A172 (cell line): ENCODE measurements at regions not wholly inside any gene's neighbourhood (a gene's known extent, or its start where the extent isn't known, plus 50 kb on each side); places are given as distances from the start of the nearest gene placed in this dataset.

Source experiments
- DNase-seq: peaks from one replicate; pipeline ENCODE4 v3.0.0-alpha.2; 2015; ENCODE audit warnings: low spot score

GRCh38 chr2:67234440-67234839, 162.7 kb upstream of the ETAA1 start:
- DNase-seq: peak; percentile 39

- DNase-seq: no peak
These were observed 159.8 kb upstream of the ETAA1 start for GRCh38 chr2:67237288-67237687.

DNA sequence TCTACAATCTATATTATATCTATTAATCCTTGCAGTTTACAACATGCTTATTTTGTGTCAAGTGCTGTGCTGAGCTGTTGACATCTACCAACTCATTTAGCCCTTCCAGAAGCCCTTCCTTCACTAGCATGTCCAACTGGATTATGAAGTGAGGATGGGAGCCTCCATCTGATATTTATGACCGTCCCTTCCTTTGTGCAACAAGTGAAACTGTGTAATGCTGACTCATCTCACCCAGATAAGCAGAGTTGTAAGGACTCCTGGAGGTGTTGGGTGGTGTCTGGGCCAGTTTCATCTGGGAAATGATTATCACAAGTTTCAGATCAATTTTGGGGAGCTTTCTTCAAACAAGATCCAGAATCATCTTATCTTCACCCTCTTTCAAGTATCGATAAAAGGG, 156.6 kb upstream of the ETAA1 start:
- peak; percentile 26 for DNase-seq

DNA sequence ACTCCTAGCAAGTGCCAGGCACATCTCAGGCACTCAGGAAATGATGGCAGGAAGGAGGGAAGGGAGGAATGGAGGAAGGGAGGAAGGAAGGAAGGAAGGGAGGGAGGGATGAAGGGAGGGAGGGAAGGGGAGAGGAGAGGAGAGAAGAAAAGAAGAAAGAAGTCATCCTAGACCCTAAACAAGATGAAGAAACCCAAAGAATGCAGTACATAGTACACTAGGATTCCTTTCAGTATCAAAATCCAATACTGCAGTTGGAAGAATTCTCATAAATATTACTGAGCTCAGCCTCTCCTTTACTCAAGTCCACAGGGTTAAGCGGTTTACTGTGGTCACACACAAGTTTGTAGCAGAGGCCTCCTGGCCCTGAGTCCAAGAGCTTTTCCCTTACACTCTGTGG, 155.7 kb upstream of the ETAA1 start:
- DNase-seq: no peak

DNA sequence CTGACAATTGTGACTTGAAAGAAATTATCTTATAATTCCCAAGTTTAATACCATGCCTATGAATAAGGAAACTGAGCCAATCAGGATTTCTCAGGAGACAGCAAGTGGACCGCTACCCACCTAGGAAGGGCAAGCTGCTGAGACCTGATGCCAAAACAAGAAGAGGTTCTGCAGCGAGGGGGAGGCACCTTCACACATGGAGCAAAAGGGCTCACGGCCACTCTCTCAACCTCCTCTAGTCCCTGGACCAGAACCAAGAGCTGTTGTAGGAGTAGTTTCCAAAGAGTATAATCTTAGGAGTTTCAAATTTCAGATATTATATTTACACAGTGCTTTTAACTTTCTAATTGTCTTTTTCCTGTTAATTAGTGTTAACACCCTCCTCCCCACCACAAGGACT, 154.7 kb upstream of the ETAA1 start:
- DNase-seq: no peak

DNA sequence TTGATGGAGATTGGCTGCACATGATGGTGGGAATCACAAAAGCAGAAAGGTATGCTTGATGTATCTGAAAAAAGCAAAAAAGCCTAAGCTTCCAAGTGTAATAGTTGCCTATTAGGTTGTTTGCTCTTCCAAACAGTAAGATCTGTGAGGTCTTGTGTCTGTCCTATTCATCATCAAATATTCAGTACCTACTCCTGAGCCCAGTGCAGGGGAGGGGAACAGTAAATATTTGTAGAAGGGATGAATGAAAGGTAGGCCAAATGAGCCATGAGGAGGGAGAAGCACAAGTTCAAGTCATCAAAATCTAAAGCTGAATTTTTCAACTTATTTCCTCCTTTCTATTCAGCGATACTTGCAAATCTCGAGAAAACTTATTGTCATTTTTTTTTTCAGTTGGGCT, 153.2 kb upstream of the ETAA1 start:
- no peak for DNase-seq

DNA sequence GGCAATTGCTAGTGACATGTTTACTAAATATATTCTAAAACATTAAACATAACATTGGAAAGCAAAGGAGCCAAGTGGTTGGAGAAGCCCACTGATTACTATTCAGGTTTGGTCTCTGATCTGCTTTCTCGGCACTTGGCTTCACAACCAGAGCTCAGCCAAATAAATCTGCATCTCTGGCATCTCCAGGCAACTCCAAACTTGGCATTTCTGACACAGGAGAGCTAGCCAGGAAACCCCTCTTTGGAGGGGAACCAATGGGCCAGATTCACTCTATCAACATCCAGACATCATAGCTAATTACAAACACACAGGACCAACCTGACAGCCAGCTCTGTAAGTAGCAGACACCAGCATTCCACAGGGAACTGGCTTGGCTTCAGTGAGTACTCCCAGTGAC, 150.3 kb upstream of the ETAA1 start:
- no peak for DNase-seq

- no peak for DNase-seq
These were observed 145.4 kb upstream of the ETAA1 start for GRCh38 chr2:67251741-67252140.

- DNase-seq: peak; percentile 11
These were observed 141.1 kb upstream of the ETAA1 start for GRCh38 chr2:67255933-67256615.

- no peak for DNase-seq
These were observed 140.2 kb upstream of the ETAA1 start for GRCh38 chr2:67256892-67257291.

DNA sequence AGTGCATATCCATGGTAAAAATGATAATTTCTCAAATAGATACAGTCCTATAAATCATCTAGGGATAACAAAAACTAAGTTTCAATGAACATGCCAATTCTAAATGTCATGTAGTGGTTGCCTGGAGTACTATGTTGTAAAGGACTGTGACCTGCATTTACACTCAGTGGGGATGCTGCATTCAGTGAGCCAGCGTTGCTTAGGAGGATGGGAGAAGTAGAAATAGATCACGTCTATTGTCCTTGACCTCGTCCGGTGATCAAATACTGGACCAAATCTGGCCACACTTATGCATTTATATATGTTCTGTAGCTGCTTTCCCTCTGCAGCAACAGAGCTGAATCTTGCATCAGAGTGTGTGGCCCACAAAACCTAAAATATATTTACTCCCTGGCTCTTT, 139.0 kb upstream of the ETAA1 start:
- DNase-seq: no peak

- DNase-seq: no peak
These were observed 138.3 kb upstream of the ETAA1 start for GRCh38 chr2:67258831-67259230.

DNA sequence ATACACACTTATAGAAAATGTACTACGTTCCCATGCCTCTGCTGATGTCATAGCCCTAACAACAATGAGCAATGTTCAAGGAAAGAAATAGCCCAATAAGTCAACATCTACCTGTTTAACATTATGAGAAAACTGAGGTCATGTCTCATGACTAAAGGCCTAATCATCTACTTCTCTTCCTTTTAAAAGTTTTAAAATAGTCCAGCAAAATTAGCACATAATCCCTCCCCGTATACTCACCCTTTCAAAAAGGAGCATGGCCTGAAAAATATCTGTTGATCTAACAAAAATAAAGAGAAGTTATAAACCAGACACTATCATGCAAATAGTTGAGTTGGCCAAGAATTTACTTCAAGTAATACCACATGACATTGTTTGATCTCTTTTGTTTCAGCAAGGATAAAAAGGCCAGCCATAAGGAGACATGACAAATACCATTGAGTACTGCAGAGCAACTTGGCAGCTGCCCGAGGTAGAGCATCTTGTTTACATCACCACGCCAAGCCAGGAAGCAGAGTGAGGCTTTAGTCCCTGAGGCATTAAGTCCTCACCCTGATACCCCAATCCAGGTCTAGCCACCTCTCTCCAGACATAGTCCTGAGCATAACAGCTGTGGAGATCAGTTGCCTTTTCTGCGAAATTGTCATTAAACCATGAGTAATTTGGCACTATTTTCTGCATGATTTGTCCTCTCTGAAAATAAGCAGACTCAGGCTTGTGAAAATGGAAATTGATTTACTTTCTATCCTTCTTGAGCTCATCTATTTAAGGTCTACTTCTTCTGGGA, 137.4 kb upstream of the ETAA1 start:
- DNase-seq: peak; percentile 89

- DNase-seq: peak; percentile 93
These were observed 136.5 kb upstream of the ETAA1 start for GRCh38 chr2:67260343-67261277.

DNA sequence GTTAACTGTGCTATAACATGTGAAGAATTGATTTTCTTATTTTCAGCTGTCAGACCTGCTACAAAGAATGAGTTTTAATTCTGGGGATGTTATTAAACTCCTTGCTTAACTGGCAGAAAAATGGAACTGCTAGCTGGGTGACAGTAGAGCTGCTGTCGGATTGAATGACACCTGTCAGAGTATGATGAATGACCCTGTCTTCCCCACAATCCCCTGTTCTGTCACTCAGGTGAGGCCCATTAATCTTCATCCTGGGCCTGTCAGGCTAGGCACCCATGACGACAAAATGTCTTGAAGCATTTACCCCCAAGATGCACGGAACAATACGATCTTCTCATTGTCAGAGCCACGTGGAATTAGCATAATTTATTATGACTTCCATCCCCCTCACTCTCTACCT, 129.9 kb upstream of the ETAA1 start:
- DNase-seq: no peak

- DNase-seq: peak; percentile 53
These were observed 128.3 kb upstream of the ETAA1 start for GRCh38 chr2:67268797-67269196.

DNA sequence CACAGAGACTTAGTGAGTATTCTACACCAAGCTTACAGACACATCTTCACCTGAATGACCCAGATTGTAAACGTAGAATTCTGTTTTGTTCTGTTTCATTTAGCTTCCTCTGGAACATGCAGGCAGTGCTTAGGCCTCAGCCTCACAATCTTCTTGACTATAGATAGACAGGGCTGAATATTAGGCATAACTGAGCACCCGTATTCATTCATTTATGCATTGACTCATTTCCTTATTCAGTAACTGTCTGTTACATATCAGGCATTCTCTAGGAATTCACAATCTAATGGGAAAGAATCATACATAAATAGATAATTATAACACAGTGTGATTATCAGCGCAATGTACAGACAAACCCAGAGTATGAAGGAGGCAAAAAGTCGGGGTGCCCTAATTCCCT, 124.9 kb upstream of the ETAA1 start:
- DNase-seq: no peak

DNA sequence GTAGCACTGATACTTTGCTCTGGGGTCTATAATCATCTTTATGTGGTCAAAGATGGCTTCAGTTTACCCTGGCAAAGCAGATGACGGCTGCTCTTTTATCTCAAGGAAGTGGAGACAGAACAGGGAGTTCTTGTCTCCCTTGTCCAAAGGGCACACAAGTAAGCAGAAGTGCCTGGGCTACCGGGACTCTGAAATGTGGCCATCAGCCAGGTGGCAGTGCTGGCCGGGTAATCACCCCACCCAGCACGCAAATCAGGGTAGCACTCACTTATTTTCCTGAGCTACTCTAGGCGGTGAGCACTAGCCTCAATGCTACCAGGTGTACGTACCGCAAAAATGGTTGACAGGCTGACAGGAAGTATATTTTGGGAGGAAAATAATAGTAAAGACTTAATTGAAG, 119.7 kb upstream of the ETAA1 start:
- no peak for DNase-seq

DNA sequence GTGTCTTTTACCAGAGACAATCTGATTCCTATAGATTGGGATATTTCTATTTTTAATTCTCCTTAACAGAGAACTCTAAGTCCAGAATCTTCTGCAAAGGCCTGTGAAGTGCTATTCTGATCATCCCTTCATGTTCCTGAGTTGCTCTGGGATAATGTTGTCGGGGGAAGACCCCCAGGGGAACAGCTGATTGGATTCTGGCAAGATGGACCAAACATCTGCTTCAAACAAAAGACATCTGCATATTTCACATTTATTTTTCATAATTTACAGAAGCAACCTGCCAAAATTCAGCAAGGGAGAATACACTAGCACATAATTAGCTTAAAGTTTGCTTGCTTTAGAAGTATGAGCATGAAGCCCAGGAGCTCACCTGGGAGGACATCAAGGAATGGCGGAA, 116.0 kb upstream of the ETAA1 start:
- no peak for DNase-seq

DNA sequence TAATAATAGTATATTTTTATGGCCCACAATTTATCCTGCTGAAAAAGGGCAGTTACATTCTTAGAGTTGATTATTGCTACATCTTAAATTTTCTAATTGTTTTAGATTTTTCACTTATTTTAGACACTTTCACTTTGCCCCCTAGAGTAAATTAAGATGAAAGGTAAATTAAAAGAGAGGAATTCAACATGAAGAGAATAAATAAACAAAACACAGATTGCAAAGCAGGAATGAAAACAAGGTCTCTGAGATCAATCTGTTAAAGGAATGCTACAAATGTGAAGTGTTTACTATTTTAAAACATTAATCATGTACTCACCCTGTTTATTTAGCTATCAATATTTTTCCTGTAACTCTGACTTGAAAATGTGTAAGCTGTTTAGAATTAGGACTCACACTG, 113.5 kb upstream of the ETAA1 start:
- no peak for DNase-seq

DNA sequence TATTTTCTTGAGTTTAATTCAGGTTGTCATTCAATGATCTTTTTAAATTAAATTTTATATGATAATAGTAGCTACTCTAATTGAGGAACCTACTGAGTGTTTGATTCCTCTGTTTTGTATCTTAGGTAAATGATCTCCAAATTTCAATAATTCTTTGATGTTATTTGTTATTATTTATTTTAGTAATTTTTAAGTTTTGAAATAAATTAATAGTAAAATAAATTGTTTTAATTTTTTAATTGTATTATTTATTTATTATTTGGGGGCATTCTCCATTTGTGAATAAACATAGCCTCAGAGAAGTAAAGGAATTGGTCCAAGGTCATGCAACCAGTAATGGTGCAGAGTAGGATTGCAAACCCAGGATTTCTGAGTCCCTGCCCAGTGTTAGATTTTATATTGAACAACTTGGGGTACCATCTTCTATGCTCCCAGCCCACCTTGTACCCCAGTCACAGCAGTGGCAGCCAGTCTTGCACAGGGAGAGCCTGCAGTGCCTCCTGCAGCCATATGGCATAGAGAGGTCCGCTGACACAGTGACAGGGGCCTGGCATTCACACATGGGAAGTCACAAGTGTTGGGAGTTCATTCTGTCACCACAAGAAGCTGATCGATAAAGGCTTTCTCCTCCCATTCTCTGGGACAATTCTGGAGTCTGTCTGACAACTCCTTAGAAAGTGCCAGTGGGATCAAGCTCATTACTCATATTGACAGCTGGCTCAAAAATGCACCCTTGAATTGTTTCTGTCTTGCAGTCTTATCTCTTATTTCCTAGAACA, 110.0 kb upstream of the ETAA1 start:
- DNase-seq: no peak

DNA sequence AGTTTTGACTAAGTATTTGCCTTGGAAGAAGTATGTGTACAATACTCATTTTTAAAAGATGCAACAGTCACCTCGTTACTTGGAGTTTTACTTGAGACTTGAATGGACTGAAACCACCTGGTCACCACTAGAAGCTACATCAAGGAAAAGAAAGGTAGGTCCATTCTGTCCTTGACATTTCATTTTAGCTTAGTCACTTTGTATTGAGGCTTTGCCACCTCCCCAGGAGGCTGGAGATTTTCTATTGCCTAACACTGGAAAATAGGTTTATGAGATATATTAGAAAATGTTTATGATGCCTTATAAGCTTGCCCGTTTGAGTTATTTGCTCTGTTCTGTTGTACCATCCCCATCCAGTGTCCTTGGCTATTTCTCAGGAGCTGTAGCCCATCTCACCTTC, 107.9 kb upstream of the ETAA1 start:
- no peak for DNase-seq
